ENCODE measurements at regions not wholly inside any gene's neighbourhood (a gene's known extent, or its start where the extent isn't known, plus 50 kb on each side); places are given as distances from the start of the nearest gene placed in this dataset.
"Not testable (repeated sequence)": the region's sequence is repeated elsewhere in the genome, so short reads cannot be mapped to it uniquely, and the experiment has no call there.

DNA sequence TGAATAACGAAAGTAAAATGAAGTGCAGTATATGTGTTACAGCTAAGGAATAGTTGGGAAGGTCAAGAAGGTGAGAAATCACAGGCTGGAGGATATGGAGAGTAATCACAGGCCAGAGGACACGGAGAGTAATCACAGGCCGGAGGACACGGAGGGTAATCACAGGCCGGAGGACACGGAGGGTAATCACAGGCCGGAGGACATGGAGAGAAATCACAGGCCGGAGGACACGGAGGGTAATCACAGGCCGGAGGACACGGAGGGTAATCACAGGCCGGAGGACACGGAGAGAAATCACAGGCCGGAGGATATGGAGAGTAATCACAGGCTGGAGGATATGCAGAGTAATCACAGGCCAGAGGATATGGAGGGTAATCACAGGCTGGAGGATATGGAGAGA is 121.8 kb downstream of the BRMS1L start:
- FAIRE-seq; DNase-seq (ENCODE audit: low spot score): not testable (repeated sequence)

GRCh38 chr14:35944847-35945246 is 118.7 kb downstream of the BRMS1L start:
- DNase-seq (ENCODE audit: low spot score) (no peak), FAIRE-seq (no peak)

DNA sequence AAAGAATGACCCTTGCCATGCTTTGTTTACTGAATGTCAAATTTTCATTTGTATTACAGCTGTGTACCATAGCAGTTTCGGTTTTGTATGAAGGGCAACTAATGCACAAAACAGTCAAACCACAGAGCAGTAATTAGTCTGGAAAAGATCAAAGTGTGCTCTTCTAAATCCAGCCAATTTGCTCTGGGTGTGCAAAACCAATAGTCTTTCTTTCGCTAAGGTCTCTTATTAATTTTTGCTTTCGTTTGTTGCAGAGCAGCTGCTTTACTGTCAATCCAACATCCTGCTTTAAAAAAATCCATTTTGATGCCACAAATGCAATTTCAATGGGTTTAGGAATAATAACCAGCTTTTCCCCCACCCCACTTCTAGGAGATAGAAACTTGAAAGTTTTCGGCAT is 114.2 kb downstream of the BRMS1L start:
- FAIRE-seq: no peak
- no peak for DNase-seq (ENCODE audit: low spot score)

DNA sequence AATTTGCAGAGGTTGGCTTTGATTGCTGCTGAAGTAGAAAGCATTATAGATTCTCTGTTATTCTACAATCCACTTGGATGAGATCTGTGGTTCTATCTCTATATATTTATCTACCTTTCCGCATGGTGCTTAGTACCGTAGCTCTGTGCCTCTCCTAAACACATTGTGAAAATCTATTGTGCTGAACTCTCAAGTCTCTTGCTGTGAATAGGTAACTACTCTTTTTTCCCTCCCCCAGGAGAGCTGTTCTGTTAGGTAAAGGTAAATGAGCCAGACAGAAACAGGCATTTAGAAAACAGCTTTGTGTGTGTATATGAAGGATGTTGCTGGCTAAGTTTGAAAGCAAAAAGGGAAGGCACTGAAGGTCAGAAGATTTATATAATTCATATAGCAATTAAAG is 112.6 kb downstream of the BRMS1L start:
- no peak for FAIRE-seq

GRCh38 chr14:35934499-35934898 is 108.4 kb downstream of the BRMS1L start:
- DNase-seq (ENCODE audit: low spot score): no peak

More for the DNA sequence above, 112.6 kb downstream of the BRMS1L start:
- DNase-seq (ENCODE audit: low spot score): no peak

DNA sequence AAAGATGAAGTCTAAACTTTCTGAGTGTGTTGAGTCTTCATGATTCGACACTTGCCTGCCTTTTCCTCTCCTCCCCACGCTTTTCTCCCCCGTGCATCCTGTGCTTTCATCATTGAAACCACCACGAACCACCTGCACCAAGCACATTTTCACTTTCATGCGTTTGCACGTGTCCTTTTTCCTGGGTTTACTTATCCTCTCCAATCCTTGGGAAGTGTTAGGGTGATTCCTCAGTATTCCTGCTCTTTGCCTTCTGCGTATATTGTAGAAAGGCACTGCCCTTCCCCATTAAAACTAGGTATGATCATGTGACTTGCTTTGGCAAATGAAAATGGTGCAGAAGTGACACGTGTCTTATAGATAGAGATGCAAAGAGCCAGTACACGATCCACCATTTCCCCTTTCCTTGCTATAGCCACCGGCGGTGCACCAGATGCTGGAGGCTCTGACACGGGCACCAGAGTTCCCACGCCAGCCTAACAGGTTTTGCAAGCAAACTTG is 106.6 kb downstream of the BRMS1L start:
- FAIRE-seq (no peak), DNase-seq (ENCODE audit: low spot score) (no peak)

More at GRCh38 chr14:35934499-35934898, 108.4 kb downstream of the BRMS1L start:
- peak; percentile 75 for FAIRE-seq

DNA sequence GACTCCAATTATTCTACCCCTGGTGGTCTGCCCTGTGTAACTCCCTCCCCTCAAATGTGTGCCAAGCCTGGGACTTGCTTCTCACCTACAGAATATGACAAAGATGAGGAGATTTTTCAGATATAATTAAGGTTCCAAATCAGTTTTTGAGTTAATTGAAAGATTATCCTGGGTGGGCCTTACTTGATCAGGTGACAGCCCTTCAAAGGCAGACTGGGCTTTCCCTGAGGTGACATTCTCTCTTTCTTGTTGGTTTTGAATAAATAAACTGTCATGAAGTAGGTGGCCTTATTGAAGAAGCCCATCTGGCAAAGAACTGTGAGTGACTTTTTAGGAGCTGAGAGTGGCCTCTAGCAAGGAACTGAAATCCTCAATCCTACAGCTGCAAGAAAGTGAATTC is 106.0 kb downstream of the BRMS1L start:
- FAIRE-seq (no peak), DNase-seq (ENCODE audit: low spot score) (no peak)

GRCh38 chr14:35931346-35931745 is 105.2 kb downstream of the BRMS1L start:
- DNase-seq (ENCODE audit: low spot score): no peak
- FAIRE-seq: no peak

GRCh38 chr14:35929186-35929585 is 103.0 kb downstream of the BRMS1L start:
- no peak for DNase-seq (ENCODE audit: low spot score)
- FAIRE-seq: no peak

DNA sequence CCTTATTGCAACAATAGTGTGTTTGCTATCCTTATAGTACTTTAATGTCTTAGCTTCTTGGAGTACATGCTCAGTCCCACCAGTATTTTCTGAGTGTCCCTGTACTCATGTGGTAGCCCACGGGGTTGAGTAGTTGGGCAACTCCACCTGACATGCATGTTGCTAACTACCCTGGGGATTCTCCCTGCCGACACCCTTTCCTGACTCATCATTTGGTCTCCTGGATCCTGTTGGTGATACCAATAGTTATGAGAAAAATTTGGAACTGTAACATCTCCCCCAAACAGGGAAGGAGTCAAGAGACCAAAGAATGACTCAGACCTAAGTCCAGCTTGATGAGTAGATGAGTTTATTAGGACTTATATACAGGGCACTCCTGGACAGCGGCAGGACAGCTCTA is 101.6 kb downstream of the BRMS1L start:
- DNase-seq (ENCODE audit: low spot score): no peak

DNA sequence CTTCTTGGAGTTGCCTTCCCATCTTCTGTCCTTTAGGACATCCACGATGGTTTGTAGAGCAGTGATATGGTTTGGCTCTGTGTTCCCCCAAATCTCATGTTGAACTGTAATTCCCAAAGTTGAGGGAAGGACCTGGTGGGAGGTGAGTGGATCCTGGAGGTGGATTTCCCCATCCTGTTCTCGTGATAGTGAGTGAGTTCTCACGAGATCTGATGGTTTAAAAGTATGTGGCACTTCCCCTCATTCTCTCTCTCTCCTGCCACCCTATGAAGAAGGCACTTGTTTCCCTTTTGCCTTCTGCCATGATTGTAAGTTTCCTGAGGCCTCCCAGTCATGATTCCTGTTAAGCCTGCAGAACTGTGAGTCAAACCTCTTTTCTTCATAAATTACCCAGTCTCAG is 99.2 kb downstream of the BRMS1L start:
- no peak for DNase-seq (ENCODE audit: low spot score)

More for the DNA sequence above, 101.6 kb downstream of the BRMS1L start:
- FAIRE-seq: no peak

GRCh38 chr14:35922590-35922989 is 96.5 kb downstream of the BRMS1L start:
- not testable (repeated sequence) for DNase-seq (ENCODE audit: low spot score); FAIRE-seq

More for the DNA sequence above, 99.2 kb downstream of the BRMS1L start:
- no peak for FAIRE-seq

DNA sequence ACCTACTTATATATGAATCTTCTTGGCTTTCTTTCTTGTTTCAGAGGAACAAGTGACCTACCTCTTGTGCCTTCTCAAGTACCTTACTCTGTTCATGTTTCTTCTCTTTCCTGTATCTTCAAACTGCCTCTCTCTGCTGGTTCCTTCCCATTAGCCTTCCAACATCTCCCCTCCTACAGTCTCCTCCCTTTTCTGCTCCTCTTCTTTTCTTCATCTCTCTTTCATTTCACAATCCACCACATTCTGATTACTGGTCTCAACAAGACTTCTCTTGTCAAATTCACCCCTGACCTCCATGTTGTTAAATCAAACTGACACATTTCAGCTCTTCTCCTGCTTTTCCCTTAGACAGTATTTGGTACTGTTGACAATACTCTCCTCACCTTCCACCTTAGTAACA is 95.6 kb downstream of the BRMS1L start:
- DNase-seq (ENCODE audit: low spot score): no peak
- no peak for FAIRE-seq
